Trophoblast cell (in vitro differentiated cells and primary cell): ENCODE measurements at regions not wholly inside any gene's neighbourhood (a gene's known extent, or its start where the extent isn't known, plus 50 kb on each side); places are given as distances from the start of the nearest gene placed in this dataset.

Experiments
- DNase-seq, 2 donors: peaks; one replicate each; pipeline ENCODE4 v3.0.0-alpha.2; 2016
- H2AFZ ChIP-seq: 2 replicates; pipeline ENCODE4 v1.6.1; 2013; ENCODE audit warnings: low read length, moderate library complexity, mild to moderate bottlenecking; ENCODE audit not compliant: insufficient read depth, poor library complexity
- H2AK5ac ChIP-seq: 2 replicates; pipeline ENCODE4 v1.6.1; 2013; ENCODE audit warnings: mild to moderate bottlenecking, low read length
- H2BK120ac ChIP-seq: 2 replicates; pipeline ENCODE4 v1.6.1; 2013; ENCODE audit warnings: low read length, mild to moderate bottlenecking, moderate library complexity; ENCODE audit not compliant: insufficient read depth, poor library complexity
- H2BK12ac ChIP-seq: 2 replicates; pipeline ENCODE4 v1.6.1; 2013; ENCODE audit warnings: mild to moderate bottlenecking, low read length, moderate library complexity
- H2BK5ac ChIP-seq: 2 replicates; pipeline ENCODE4 v1.6.1; 2013; ENCODE audit warnings: low read length, low read depth, moderate library complexity, mild to moderate bottlenecking; ENCODE audit not compliant: poor library complexity
- H3K14ac ChIP-seq: 2 replicates; pipeline ENCODE4 v1.6.1; 2013; ENCODE audit warnings: mild to moderate bottlenecking, low read length
- H3K18ac ChIP-seq: 2 replicates; pipeline ENCODE4 v1.6.1; 2013; ENCODE audit warnings: mild to moderate bottlenecking, low read length
- H3K23ac ChIP-seq: 2 replicates; pipeline ENCODE4 v1.6.1; 2013; ENCODE audit warnings: low read length
- H3K27ac ChIP-seq: 2 replicates; pipeline ENCODE4 v1.5.1; 2013; ENCODE audit warnings: low read depth, mild to moderate bottlenecking, inconsistent platforms, low read length, moderate library complexity
- H3K27me3 ChIP-seq: 2 replicates; pipeline ENCODE4 v1.6.1; 2013; ENCODE audit warnings: inconsistent platforms, mild to moderate bottlenecking, low read length, moderate library complexity; ENCODE audit not compliant: insufficient read depth
- H3K36me3 ChIP-seq, 2 experiments: 1 replicate in 1 of 2; 2 replicates in 1 of 2; pipeline ENCODE4 v1.6.1; 2013; ENCODE audit warnings: low read length in 2 of 2, mild to moderate bottlenecking in 2 of 2, moderate library complexity in 1 of 2; ENCODE audit not compliant: insufficient read depth in 2 of 2, control insufficient read depth in 1 of 2
- H3K4ac ChIP-seq: 2 replicates; pipeline ENCODE4 v1.6.1; 2013; ENCODE audit warnings: low read depth, mild to moderate bottlenecking, low read length, moderate library complexity
- H3K4me1 ChIP-seq, 2 experiments: 1 replicate in 1 of 2; 2 replicates in 1 of 2; pipeline ENCODE4 v1.6.1; 2013; ENCODE audit warnings: low read length in 2 of 2, mild to moderate bottlenecking in 2 of 2, moderate library complexity in 1 of 2; ENCODE audit not compliant: insufficient read depth in 2 of 2, control insufficient read depth in 1 of 2
- H3K4me2 ChIP-seq: 2 replicates; pipeline ENCODE4 v1.6.1; 2013; ENCODE audit warnings: inconsistent platforms, mild to moderate bottlenecking, low read length, moderate library complexity
- H3K4me3 ChIP-seq: 2 replicates; pipeline ENCODE4 v1.5.1; 2013; ENCODE audit warnings: mild to moderate bottlenecking, low read depth, low read length, inconsistent platforms
- H3K79me1 ChIP-seq: one replicate; pipeline ENCODE4 v1.6.1; 2013; ENCODE audit warnings: low read length
- H3K79me2 ChIP-seq: 2 replicates; pipeline ENCODE4 v1.6.1; 2013; ENCODE audit warnings: low read length, mild to moderate bottlenecking; ENCODE audit not compliant: control insufficient read depth, insufficient read depth, poor library complexity
- H3K9ac ChIP-seq: 2 replicates; pipeline ENCODE4 v1.6.1; 2013; ENCODE audit warnings: mild to moderate bottlenecking, low read length
- H3K9me3 ChIP-seq: 2 replicates; pipeline ENCODE4 v1.6.1; 2013; ENCODE audit warnings: low read depth, mild to moderate bottlenecking, control low read depth, inconsistent platforms, low read length; ENCODE audit not compliant: insufficient read depth
- H4K12ac ChIP-seq: 2 replicates; pipeline ENCODE4 v1.6.1; 2013; ENCODE audit warnings: low read depth, mild to moderate bottlenecking, low read length, moderate library complexity
- H4K8ac ChIP-seq: 2 replicates; pipeline ENCODE4 v1.6.1; 2013; ENCODE audit warnings: low read depth, mild to moderate bottlenecking, low read length, moderate library complexity
- H4K91ac ChIP-seq: one replicate; pipeline ENCODE4 v1.6.1; 2013; ENCODE audit warnings: low read depth, mild to moderate bottlenecking, low read length, moderate library complexity
- WGBS: extraction: QIAGEN DNeasy Blood & Tissue Kit; methylation state at CpG from one replicate; pipeline ENCODE4 v1.1.7; 2013; ENCODE audit warnings: missing lambda C conversion rate; ENCODE audit not compliant: insufficient read length, insufficient coverage; ENCODE audit errors: extremely low coverage; 5-methylcytosine and 5-hydroxymethylcytosine counted together

DNA sequence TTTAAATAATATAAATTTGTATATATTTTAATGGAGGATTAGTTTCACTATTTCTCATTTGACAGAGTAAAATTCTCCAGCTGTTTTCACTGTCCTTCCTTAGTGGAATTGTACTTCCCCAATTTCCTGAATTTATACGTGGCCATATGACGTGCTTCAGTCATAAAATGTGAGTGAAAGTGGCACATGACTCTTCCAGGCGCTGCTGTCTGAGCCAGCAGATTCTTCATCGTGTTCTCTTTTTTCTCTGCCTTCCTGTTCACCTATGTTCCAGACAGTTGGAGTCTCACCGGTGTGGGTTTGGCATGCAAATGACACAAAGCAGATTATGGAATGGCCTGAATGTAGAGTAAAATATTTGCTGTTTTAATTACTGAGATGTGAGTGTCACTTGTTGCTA is 684.1 kb downstream of the SEMA5A start:
- Histone ChIP-seq H2AFZ (no peak overlapping the region), H3K9ac (no peak overlapping the region), H3K79me1 (peaks cover 2% of the 10 kb centered on the region), H3K4me2 (no peak overlapping the region), H2BK120ac (no peak overlapping the region), H3K4me1 (peaks cover 0 to 3% of the 10 kb centered on the region in 2 experiments), H3K4ac (no peak overlapping the region), H3K79me2 (no peaks in the 10 kb centered on the region), H3K36me3 (no peaks in the 10 kb centered on the region), H4K91ac (no peak overlapping the region), H3K9me3 (no peaks in the 10 kb centered on the region), H2BK12ac (no peak overlapping the region), H3K14ac (no peak overlapping the region), H4K8ac (no peak overlapping the region), H3K23ac (no peak overlapping the region), H3K4me3 (no peak overlapping the region), H2BK5ac (no peak overlapping the region), H2AK5ac (no peak overlapping the region), H3K18ac (no peak overlapping the region), H3K27me3 (no peaks in the 10 kb centered on the region), H3K27ac (no peak overlapping the region), H4K12ac (no peak overlapping the region)
- DNase-seq: peak; percentile 16 to 43
- WGBS: no CpG with 5 or more reads among the region's 5 CpGs

DNA sequence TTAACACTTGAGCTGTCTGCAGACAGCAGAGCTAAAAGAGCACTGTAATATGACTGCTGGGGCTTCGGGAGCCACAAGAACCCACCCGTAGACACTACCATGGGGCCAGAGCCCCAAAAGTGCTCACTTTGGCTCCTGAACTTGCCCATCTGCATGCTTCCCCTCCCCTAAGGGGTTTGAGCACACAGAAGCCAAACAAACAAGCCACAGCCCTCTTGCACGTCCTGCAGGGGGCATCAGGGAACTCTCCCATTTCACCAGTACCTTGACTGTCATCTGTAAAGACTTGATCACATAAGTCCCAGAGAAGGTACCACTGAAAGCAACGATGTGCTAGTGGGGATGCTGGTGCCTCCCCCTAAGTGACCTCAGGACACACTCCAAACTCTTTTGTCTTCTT is 681.8 kb downstream of the SEMA5A start:
- H2AK5ac ChIP-seq: no peak overlapping the region
- no CpG with 5 or more reads among the region's 4 CpGs for whole genome bisulfite sequencing
- H4K12ac ChIP-seq: no peak overlapping the region
- no peak overlapping the region for H3K4me3 ChIP-seq
- no peaks in the 10 kb centered on the region for H3K36me3 ChIP-seq
- no peak overlapping the region for H2AFZ ChIP-seq
- no peak overlapping the region for H3K18ac ChIP-seq
- H3K4ac ChIP-seq: no peak overlapping the region
- peaks cover 0 to 3% of the 10 kb centered on the region in 2 experiments for H3K4me1 ChIP-seq
- H4K91ac ChIP-seq: no peak overlapping the region
- no peaks in the 10 kb centered on the region for H3K79me2 ChIP-seq
- H3K4me2 ChIP-seq: no peak overlapping the region
- no peak overlapping the region for H3K14ac ChIP-seq
- H4K8ac ChIP-seq: no peak overlapping the region
- no peaks in the 10 kb centered on the region for H3K27me3 ChIP-seq
- peak; percentile 9 to 21 for DNase-seq
- no peak overlapping the region for H2BK5ac ChIP-seq
- no peak overlapping the region for H2BK12ac ChIP-seq
- no peaks in the 10 kb centered on the region for H3K9me3 ChIP-seq
- H3K23ac ChIP-seq: no peak overlapping the region
- H3K27ac ChIP-seq: no peak overlapping the region
- H3K79me1 ChIP-seq: peaks cover 2% of the 10 kb centered on the region
- H3K9ac ChIP-seq: no peak overlapping the region
- H2BK120ac ChIP-seq: no peak overlapping the region

DNA sequence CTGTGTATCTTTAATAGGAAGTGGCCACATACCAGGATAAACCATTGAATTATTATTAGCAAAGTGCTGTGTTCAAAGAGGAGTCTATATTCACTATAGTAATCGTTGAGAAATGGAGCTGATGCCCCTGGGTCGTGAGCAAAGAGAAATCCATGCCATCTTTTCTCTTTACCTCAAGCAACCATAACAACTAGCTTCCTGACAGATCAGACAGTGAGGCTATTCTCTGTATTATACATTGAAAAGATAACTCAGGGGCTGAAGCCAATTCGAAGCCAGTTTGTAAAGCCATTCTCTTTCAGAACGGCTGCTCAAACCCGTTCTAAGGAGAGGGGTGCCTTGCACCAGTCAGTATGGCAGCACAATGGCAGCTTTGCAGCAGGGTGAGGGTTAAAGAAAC is 680.6 kb downstream of the SEMA5A start:
- Histone ChIP-seq H2AFZ (no peak overlapping the region), H3K9ac (no peak overlapping the region), H2AK5ac (no peak overlapping the region), H2BK5ac (no peak overlapping the region), H3K27me3 (no peaks in the 10 kb centered on the region), H4K8ac (no peak overlapping the region), H3K23ac (no peak overlapping the region), H3K27ac (no peak overlapping the region), H2BK12ac (no peak overlapping the region), H3K4me1 (peaks cover 0 to 3% of the 10 kb centered on the region in 2 experiments), H3K4me2 (no peak overlapping the region), H3K18ac (no peak overlapping the region), H3K9me3 (no peaks in the 10 kb centered on the region), H3K4ac (no peak overlapping the region), H3K79me2 (no peaks in the 10 kb centered on the region), H3K36me3 (no peaks in the 10 kb centered on the region), H4K12ac (no peak overlapping the region), H2BK120ac (no peak overlapping the region), H3K4me3 (no peak overlapping the region), H3K79me1 (peaks cover 2% of the 10 kb centered on the region), H3K14ac (no peak overlapping the region), H4K91ac (no peak overlapping the region)
- no peak for DNase-seq
- WGBS: no CpG with 5 or more reads among the region's 5 CpGs

DNA sequence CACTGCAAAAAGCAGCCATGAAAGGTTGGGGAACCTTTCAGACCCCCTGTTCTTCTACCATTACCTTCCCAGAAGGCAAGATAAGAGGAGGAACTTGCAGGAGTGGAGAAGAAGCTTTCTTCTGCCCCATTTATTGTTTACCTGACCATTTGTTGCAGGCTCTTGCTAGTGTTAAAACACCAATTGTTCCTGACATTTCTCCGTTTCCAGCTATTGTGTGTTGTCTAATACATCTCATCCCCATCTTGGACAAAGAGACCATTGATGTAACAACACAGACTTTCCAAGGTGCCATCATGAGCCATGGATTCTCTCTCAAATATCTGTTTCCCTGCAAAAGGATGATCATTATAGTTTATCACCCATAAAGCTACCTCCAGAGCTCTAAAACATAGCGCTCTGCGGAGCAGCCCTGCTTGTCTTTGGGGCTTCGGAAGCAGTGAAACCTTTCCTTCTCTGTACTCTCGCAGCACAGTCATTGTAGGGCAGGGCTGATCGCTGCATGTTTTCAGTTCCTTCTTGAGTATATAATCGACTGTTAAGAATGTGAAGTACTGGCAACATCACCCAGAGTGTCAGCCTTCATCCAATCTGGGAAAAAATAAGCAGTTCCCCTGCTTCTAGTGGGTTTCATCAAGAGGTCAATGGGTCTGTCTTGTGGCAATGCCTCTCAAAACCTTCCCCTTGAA is 680.0 kb downstream of the SEMA5A start:
- no peak overlapping the region for H3K23ac ChIP-seq
- H3K79me2 ChIP-seq: no peaks in the 10 kb centered on the region
- H2BK12ac ChIP-seq: no peak overlapping the region
- no peaks in the 10 kb centered on the region for H3K27me3 ChIP-seq
- H3K36me3 ChIP-seq: no peaks in the 10 kb centered on the region
- H4K12ac ChIP-seq: no peak overlapping the region
- no peak overlapping the region for H3K27ac ChIP-seq
- H3K4me1 ChIP-seq: peaks cover 0 to 3% of the 10 kb centered on the region in 2 experiments
- H3K79me1 ChIP-seq: peaks cover 2% of the 10 kb centered on the region
- no peak overlapping the region for H2AFZ ChIP-seq
- no peak overlapping the region for H3K4me3 ChIP-seq
- DNase-seq: no peak
- H3K9ac ChIP-seq: no peak overlapping the region
- no CpG with 5 or more reads among the region's 7 CpGs for WGBS
- H4K91ac ChIP-seq: no peak overlapping the region
- H3K9me3 ChIP-seq: no peaks in the 10 kb centered on the region
- H3K4ac ChIP-seq: no peak overlapping the region
- no peak overlapping the region for H2BK120ac ChIP-seq
- H3K18ac ChIP-seq: no peak overlapping the region
- no peak overlapping the region for H3K14ac ChIP-seq
- no peak overlapping the region for H3K4me2 ChIP-seq
- no peak overlapping the region for H2AK5ac ChIP-seq
- no peak overlapping the region for H4K8ac ChIP-seq
- no peak overlapping the region for H2BK5ac ChIP-seq
